ENCODE measurements at regions not wholly inside any gene's neighbourhood (a gene's known extent, or its start where the extent isn't known, plus 50 kb on each side); places are given as distances from the start of the nearest gene placed in this dataset.

- TF ChIP-seq, protein P1, sequence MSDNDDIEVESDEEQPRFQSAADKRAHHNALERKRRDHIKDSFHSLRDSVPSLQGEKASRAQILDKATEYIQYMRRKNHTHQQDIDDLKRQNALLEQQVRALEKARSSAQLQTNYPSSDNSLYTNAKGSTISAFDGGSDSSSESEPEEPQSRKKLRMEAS (IDR thresholded peaks at IDR 0.05; ENCODE audit: insufficient read depth, insufficient read length), result no peak
- TF ChIP-seq CTCF (IDR thresholded peaks at IDR 0.05; ENCODE audit: extremely low read depth in 1 of 2, insufficient read depth in 1 of 2, low read depth in 1 of 2, low read length in 2 of 2), result no peak
- no peak for TF ChIP-seq JUN (IDR thresholded peaks at IDR 0.05; ENCODE audit: borderline replicate concordance, insufficient read depth, insufficient read length, low read depth)
- no peak for TF ChIP-seq EZH2 (IDR thresholded peaks at IDR 0.05; ENCODE audit: borderline replicate concordance, low read depth, low read length, severe bottlenecking)
- TF ChIP-seq POLR2A (IDR thresholded peaks at IDR 0.05; ENCODE audit: low read depth, low read length), result no peak
- TF ChIP-seq POLR2AphosphoS5 (IDR thresholded peaks at IDR 0.05; ENCODE audit: insufficient read depth, low read depth, low read length), result no peak
- TF ChIP-seq FOS (IDR thresholded peaks at IDR 0.05; ENCODE audit: borderline replicate concordance, insufficient read depth, low read length), result no peak
- no peak for TF ChIP-seq MYC (IDR thresholded peaks at IDR 0.05; ENCODE audit: low read depth, low read length)
- no peak for TF ChIP-seq GATA2 (IDR thresholded peaks at IDR 0.05; ENCODE audit: insufficient read depth, insufficient read length, low read depth, low read length)
Observed at GRCh38 chr5:163772241-163772640, 266.8 kb downstream of the MAT2B start.

All from endothelial cell of umbilical vein (primary cell).